H9 (cell line): ENCODE measurements at regions not wholly inside any gene's neighbourhood (a gene's known extent, or its start where the extent isn't known, plus 50 kb on each side); places are given as distances from the start of the nearest gene placed in this dataset.
A peak's percentile ranks its signal among the peaks of the same experiment; 100 is the strongest.

Experiments
- DNase-seq: peaks from one replicate; pipeline ENCODE4 v3.0.0-alpha.2; 2017
- H2AFZ ChIP-seq: one replicate; pipeline ENCODE4 v1.6.1; 2013; ENCODE audit warnings: mild to moderate bottlenecking, low read length, control low read depth, moderate library complexity
- H2AK5ac ChIP-seq: 2 replicates; pipeline ENCODE4 v1.6.1; 2013; ENCODE audit warnings: low read length, control low read depth, mixed read lengths; ENCODE audit not compliant: insufficient read length
- H2BK120ac ChIP-seq: one replicate; pipeline ENCODE4 v1.6.1; 2013; ENCODE audit warnings: low read depth, mild to moderate bottlenecking, low read length, control low read depth, inconsistent platforms; ENCODE audit not compliant: poor library complexity, severe bottlenecking
- H2BK12ac ChIP-seq: 2 replicates; pipeline ENCODE4 v1.6.1; 2013; ENCODE audit warnings: low read length, control low read depth, mixed read lengths, low read depth; ENCODE audit not compliant: insufficient read length
- H2BK15ac ChIP-seq: 2 replicates; pipeline ENCODE4 v1.6.1; 2013; ENCODE audit warnings: low read depth, low read length, control low read depth
- H2BK20ac ChIP-seq: one replicate; pipeline ENCODE4 v1.6.1; 2013; ENCODE audit warnings: low read depth, mild to moderate bottlenecking, low read length, control low read depth, inconsistent platforms; ENCODE audit not compliant: poor library complexity, severe bottlenecking
- H2BK5ac ChIP-seq: 2 replicates; pipeline ENCODE4 v1.6.1; 2013; ENCODE audit warnings: low read length, control low read depth, mixed read lengths; ENCODE audit not compliant: insufficient read length
- H3K14ac ChIP-seq: 2 replicates; pipeline ENCODE4 v1.6.1; 2013; ENCODE audit warnings: low read length, control low read depth; ENCODE audit not compliant: insufficient read depth
- H3K18ac ChIP-seq: 2 replicates; pipeline ENCODE4 v1.6.1; 2013; ENCODE audit warnings: low read depth, mild to moderate bottlenecking, mixed read lengths, low read length, control low read depth; ENCODE audit not compliant: insufficient read length
- H3K23ac ChIP-seq: 2 replicates; pipeline ENCODE4 v1.6.1; 2013; ENCODE audit warnings: low read length, control low read depth, mixed read lengths, low read depth; ENCODE audit not compliant: insufficient read length
- H3K23me2 ChIP-seq: 2 replicates; pipeline ENCODE4 v1.6.1; 2013; ENCODE audit warnings: low read depth, mild to moderate bottlenecking, mixed read lengths, low read length, control low read depth; ENCODE audit not compliant: insufficient read length, poor library complexity, severe bottlenecking
- H3K27ac ChIP-seq: 2 replicates; pipeline ENCODE4 v1.5.1; 2013; ENCODE audit warnings: low read length, control low read depth, mixed read lengths, low read depth; ENCODE audit not compliant: insufficient read length
- H3K27me3 ChIP-seq: 2 replicates; pipeline ENCODE4 v1.6.1; 2013; ENCODE audit warnings: low read length, control low read depth, inconsistent platforms; ENCODE audit not compliant: insufficient read depth
- H3K4ac ChIP-seq: 2 replicates; pipeline ENCODE4 v1.6.1; 2013; ENCODE audit warnings: low read depth, mild to moderate bottlenecking, control low read depth, inconsistent platforms, low read length, moderate library complexity
- H3K4me1 ChIP-seq: 2 replicates; pipeline ENCODE4 v1.6.1; 2013; ENCODE audit warnings: low read length, control low read depth, inconsistent platforms; ENCODE audit not compliant: insufficient read depth
- H3K4me2 ChIP-seq: 2 replicates; pipeline ENCODE4 v1.6.1; 2013; ENCODE audit warnings: low read length, control low read depth, mixed read lengths; ENCODE audit not compliant: insufficient read length, insufficient read depth
- H3K56ac ChIP-seq: 2 replicates; pipeline ENCODE4 v1.6.1; 2013; ENCODE audit warnings: low read depth, mild to moderate bottlenecking, mixed read lengths, low read length, control low read depth; ENCODE audit not compliant: insufficient read length
- H3K79me1 ChIP-seq: 2 replicates; pipeline ENCODE4 v1.6.1; 2013; ENCODE audit warnings: low read depth, mild to moderate bottlenecking, moderate library complexity, low read length, control low read depth, inconsistent platforms; ENCODE audit not compliant: insufficient read depth, poor library complexity, severe bottlenecking
- H3K79me2 ChIP-seq: 2 replicates; pipeline ENCODE4 v1.6.1; 2013; ENCODE audit warnings: low read length, control low read depth, inconsistent platforms; ENCODE audit not compliant: insufficient read depth
- H3K9ac ChIP-seq: 2 replicates; pipeline ENCODE4 v1.6.1; 2013; ENCODE audit warnings: low read length, control low read depth, mixed read lengths; ENCODE audit not compliant: insufficient read length; ENCODE audit errors: extremely low read depth
- H3K9me3 ChIP-seq: one replicate; pipeline ENCODE4 v1.6.1; 2013; ENCODE audit warnings: low read depth, low read length, inconsistent platforms; ENCODE audit not compliant: control insufficient read depth
- H3T11ph ChIP-seq: one replicate; pipeline ENCODE4 v1.6.1; 2013; ENCODE audit warnings: mild to moderate bottlenecking, low read length, control low read depth, inconsistent platforms
- H4K20me1 ChIP-seq: one replicate; pipeline ENCODE4 v1.6.1; 2013; ENCODE audit not compliant: control insufficient read depth, insufficient read length, insufficient read depth
- H4K5ac ChIP-seq: 2 replicates; pipeline ENCODE4 v1.6.1; 2013; ENCODE audit warnings: low read depth, mild to moderate bottlenecking, mixed read lengths, low read length, control low read depth; ENCODE audit not compliant: insufficient read length
- H4K8ac ChIP-seq: replicated peaks from 2 replicates; pipeline ENCODE4 v1.6.1; 2013; ENCODE audit warnings: low read length, control low read depth, mixed read lengths, low read depth; ENCODE audit not compliant: insufficient read length
- H4K91ac ChIP-seq: 2 replicates; pipeline ENCODE4 v1.6.1; 2013; ENCODE audit warnings: low read depth, mild to moderate bottlenecking, moderate library complexity, mixed read lengths, low read length, control low read depth; ENCODE audit not compliant: insufficient read length
- H3K27ac Mint-ChIP-seq, 3 experiments: 2 replicates in 2 of 3; 3 replicates in 1 of 3; pipeline ENCODE4 v1.8.0; 2020 to 2021; ENCODE audit warnings: mixed read lengths in 3 of 3, mild to moderate bottlenecking in 1 of 3, moderate library complexity in 1 of 3
- H3K27me3 Mint-ChIP-seq: 2 replicates; pipeline ENCODE4 v1.8.0; 2021; ENCODE audit warnings: low read depth, mild to moderate bottlenecking, moderate library complexity, mixed read lengths
- H3K36me3 Mint-ChIP-seq, 3 experiments: 2 replicates in 2 of 3; 3 replicates in 1 of 3; pipeline ENCODE4 v1.8.0; 2020 to 2021; ENCODE audit warnings: low read depth in 3 of 3, mixed read lengths in 3 of 3; ENCODE audit not compliant: insufficient read depth in 1 of 3
- H3K4me1 Mint-ChIP-seq, 2 experiments: 2 replicates each; pipeline ENCODE4 v1.8.0; 2020; ENCODE audit warnings: mixed read lengths in 2 of 2
- H3K4me3 Mint-ChIP-seq, 2 experiments: 2 replicates in 1 of 2; 3 replicates in 1 of 2; pipeline ENCODE4 v1.8.0; 2020 to 2021; ENCODE audit warnings: mild to moderate bottlenecking in 2 of 2, mixed read lengths in 2 of 2, moderate library complexity in 1 of 2
- H3K9me3 Mint-ChIP-seq, 2 experiments: 2 replicates in 1 of 2; 3 replicates in 1 of 2; pipeline ENCODE4 v1.8.0; 2020; ENCODE audit warnings: mild to moderate bottlenecking in 2 of 2, mixed read lengths in 2 of 2, moderate library complexity in 1 of 2
- WGBS: extraction: QIAGEN DNeasy Blood & Tissue Kit; methylation state at CpG from one replicate; pipeline ENCODE4 v1.1.7; 2013; ENCODE audit warnings: missing lambda C conversion rate, low lambda C conversion rate, mixed read lengths; ENCODE audit not compliant: insufficient read length; ENCODE audit errors: extremely low coverage; 5-methylcytosine and 5-hydroxymethylcytosine counted together
- TF ChIP-seq, protein P1 (sequence below): fragments of 200-600 bp; sonication (generic); conservative IDR thresholded peaks from 3 replicates; pipeline ENCODE4 v1.8.0; 2021; ENCODE audit warnings: antibody characterized with exemption, mild to moderate bottlenecking

GRCh38 chr11:25733777-25734176 is 598.2 kb upstream of the ANO3 start:
- H3T11ph ChIP-seq, result no peak overlapping the region
- H3K4me1 Mint-ChIP-seq, result 0 out of 4 replicates have a peak, but pooled peaks cover 2% of the 10 kb centered on the region in 2 experiments
- no peak overlapping the region for H4K91ac ChIP-seq
- H3K27me3 ChIP-seq, result no peaks in the 10 kb centered on the region
- no peak overlapping the region for H2BK15ac ChIP-seq
- no peak overlapping the region for H3K23ac ChIP-seq
- no peak overlapping the region for H3K14ac ChIP-seq
- H3K27ac ChIP-seq, result no peak overlapping the region
- no peak overlapping the region for H4K5ac ChIP-seq
- H2AK5ac ChIP-seq, result no peak overlapping the region
- H2AFZ ChIP-seq, result no peak overlapping the region
- H3K36me3 Mint-ChIP-seq, result peaks cover 0 to 12% (median 2%) of the 10 kb centered on the region in 3 experiments; a peak in 3 of 7 replicates
- H2BK5ac ChIP-seq, result no peak overlapping the region
- H2BK12ac ChIP-seq, result no peak overlapping the region
- H3K27ac Mint-ChIP-seq, result no peak overlapping the region
- no peak overlapping the region for H2BK20ac ChIP-seq
- H3K56ac ChIP-seq, result no peak overlapping the region
- H3K9me3 ChIP-seq, result no peaks in the 10 kb centered on the region
- H3K18ac ChIP-seq, result no peak overlapping the region
- WGBS, result no CpG with 5 or more reads among the region's 2 CpGs
- H4K20me1 ChIP-seq, result no peaks in the 10 kb centered on the region
- H3K9me3 Mint-ChIP-seq, result peaks cover 6 to 10% of the 10 kb centered on the region in 2 experiments; a peak in 2 of 5 replicates
- H3K4me2 ChIP-seq, result no peak overlapping the region
- no peaks in the 10 kb centered on the region for H3K79me2 ChIP-seq
- no peaks in the 10 kb centered on the region for H3K79me1 ChIP-seq
- no peaks in the 10 kb centered on the region for H3K27me3 Mint-ChIP-seq
- DNase-seq, result no peak
- no peak overlapping the region for H3K4me3 Mint-ChIP-seq
- H2BK120ac ChIP-seq, result no peak overlapping the region
- H3K23me2 ChIP-seq, result no peaks in the 10 kb centered on the region
- H3K9ac ChIP-seq, result no peak overlapping the region
- H3K4ac ChIP-seq, result no peak overlapping the region
- no peaks in the 10 kb centered on the region for H3K4me1 ChIP-seq
- TF ChIP-seq, protein P1, sequence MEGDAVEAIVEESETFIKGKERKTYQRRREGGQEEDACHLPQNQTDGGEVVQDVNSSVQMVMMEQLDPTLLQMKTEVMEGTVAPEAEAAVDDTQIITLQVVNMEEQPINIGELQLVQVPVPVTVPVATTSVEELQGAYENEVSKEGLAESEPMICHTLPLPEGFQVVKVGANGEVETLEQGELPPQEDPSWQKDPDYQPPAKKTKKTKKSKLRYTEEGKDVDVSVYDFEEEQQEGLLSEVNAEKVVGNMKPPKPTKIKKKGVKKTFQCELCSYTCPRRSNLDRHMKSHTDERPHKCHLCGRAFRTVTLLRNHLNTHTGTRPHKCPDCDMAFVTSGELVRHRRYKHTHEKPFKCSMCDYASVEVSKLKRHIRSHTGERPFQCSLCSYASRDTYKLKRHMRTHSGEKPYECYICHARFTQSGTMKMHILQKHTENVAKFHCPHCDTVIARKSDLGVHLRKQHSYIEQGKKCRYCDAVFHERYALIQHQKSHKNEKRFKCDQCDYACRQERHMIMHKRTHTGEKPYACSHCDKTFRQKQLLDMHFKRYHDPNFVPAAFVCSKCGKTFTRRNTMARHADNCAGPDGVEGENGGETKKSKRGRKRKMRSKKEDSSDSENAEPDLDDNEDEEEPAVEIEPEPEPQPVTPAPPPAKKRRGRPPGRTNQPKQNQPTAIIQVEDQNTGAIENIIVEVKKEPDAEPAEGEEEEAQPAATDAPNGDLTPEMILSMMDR, result peak; percentile 53
- no peak overlapping the region for H4K8ac ChIP-seq
